Progenitor cell of endocrine pancreas (in vitro differentiated cells): ENCODE measurements at regions not wholly inside any gene's neighbourhood (a gene's known extent, or its start where the extent isn't known, plus 50 kb on each side); places are given as distances from the start of the nearest gene placed in this dataset.

ENCODE experiments used
- DNase-seq: peaks from one replicate; pipeline ENCODE4 v3.0.0; 2021; ENCODE audit warnings: low spot score; ENCODE audit not compliant: unreplicated experiment
- H3K27ac Mint-ChIP-seq: 2 replicates; pipeline ENCODE4 v1.8.0; 2021; ENCODE audit warnings: mild to moderate bottlenecking, moderate library complexity, mixed read lengths
- H3K27me3 Mint-ChIP-seq: 2 replicates; pipeline ENCODE4 v1.8.0; 2021; ENCODE audit warnings: mixed read lengths
- H3K36me3 Mint-ChIP-seq: 2 replicates; pipeline ENCODE4 v1.8.0; 2022; ENCODE audit warnings: mixed read lengths; ENCODE audit not compliant: insufficient read depth
- H3K4me1 Mint-ChIP-seq: 2 replicates; pipeline ENCODE4 v1.8.0; 2021; ENCODE audit warnings: low read depth, mixed read lengths
- H3K4me3 Mint-ChIP-seq: 2 replicates; pipeline ENCODE4 v1.8.0; 2021; ENCODE audit warnings: low read depth, mild to moderate bottlenecking, moderate library complexity, mixed read lengths
- H3K9me3 Mint-ChIP-seq: 2 replicates; pipeline ENCODE4 v1.8.0; 2021; ENCODE audit warnings: low read depth, mixed read lengths
- CTCF ChIP-seq: fragments of 200-600 bp; sonication (generic); IDR thresholded peaks from one replicate; pipeline ENCODE4 v1.5.0; 2021; ENCODE audit warnings: antibody characterized with exemption, mild to moderate bottlenecking; ENCODE audit not compliant: unreplicated experiment

GRCh38 chr3:107969994-107970819 is 120.6 kb downstream of the CD47 start:
- no peak overlapping the region for H3K27ac Mint-ChIP-seq

GRCh38 chr3:107969525-107969924 is 121.3 kb downstream of the CD47 start:
- no peaks in the 10 kb centered on the region for H3K9me3 Mint-ChIP-seq
- H3K36me3 Mint-ChIP-seq, result no peaks in the 10 kb centered on the region
- H3K27me3 Mint-ChIP-seq, result peaks cover 4% of the 10 kb centered on the region
- TF ChIP-seq CTCF, result no peak
- no peak overlapping the region for H3K27ac Mint-ChIP-seq
- H3K4me1 Mint-ChIP-seq, result peaks cover 5% of the 10 kb centered on the region
- H3K4me3 Mint-ChIP-seq, result no peak overlapping the region
- no peak for DNase-seq

More at GRCh38 chr3:107969994-107970819, 120.6 kb downstream of the CD47 start:
- no peak for TF ChIP-seq CTCF
- no peak for DNase-seq
- Mint-ChIP-seq H3K9me3 (no peaks in the 10 kb centered on the region), H3K27me3 (peaks cover 6% of the 10 kb centered on the region), H3K4me3 (no peak overlapping the region), H3K36me3 (no peaks in the 10 kb centered on the region), H3K4me1 (peaks cover 5% of the 10 kb centered on the region)

- DNase-seq, result no peak
- Mint-ChIP-seq H3K4me3 (no peak overlapping the region), H3K27me3 (no peaks in the 10 kb centered on the region), H3K27ac (no peak overlapping the region), H3K36me3 (no peaks in the 10 kb centered on the region), H3K9me3 (no peaks in the 10 kb centered on the region), H3K4me1 (peaks cover 4% of the 10 kb centered on the region)
- no peak for TF ChIP-seq CTCF
These were observed 124.6 kb downstream of the CD47 start for GRCh38 chr3:107966276-107966675.

- TF ChIP-seq CTCF, result no peak
- Mint-ChIP-seq H3K9me3 (no peaks in the 10 kb centered on the region), H3K4me1 (peaks cover 2% of the 10 kb centered on the region), H3K36me3 (no peaks in the 10 kb centered on the region), H3K27me3 (no peaks in the 10 kb centered on the region), H3K4me3 (no peak overlapping the region), H3K27ac (no peak overlapping the region)
- no peak for DNase-seq
These were observed 125.6 kb downstream of the CD47 start for GRCh38 chr3:107965136-107965655.

GRCh38 chr3:107963581-107963980 is 127.2 kb downstream of the CD47 start:
- Mint-ChIP-seq H3K27ac (no peak overlapping the region), H3K9me3 (no peaks in the 10 kb centered on the region), H3K4me1 (peaks cover 2% of the 10 kb centered on the region), H3K4me3 (no peak overlapping the region), H3K27me3 (no peaks in the 10 kb centered on the region), H3K36me3 (no peaks in the 10 kb centered on the region)
- no peak for TF ChIP-seq CTCF
- DNase-seq, result no peak
